ENCODE measurements at regions not wholly inside any gene's neighbourhood (a gene's known extent, or its start where the extent isn't known, plus 50 kb on each side); places are given as distances from the start of the nearest gene placed in this dataset.

DNA sequence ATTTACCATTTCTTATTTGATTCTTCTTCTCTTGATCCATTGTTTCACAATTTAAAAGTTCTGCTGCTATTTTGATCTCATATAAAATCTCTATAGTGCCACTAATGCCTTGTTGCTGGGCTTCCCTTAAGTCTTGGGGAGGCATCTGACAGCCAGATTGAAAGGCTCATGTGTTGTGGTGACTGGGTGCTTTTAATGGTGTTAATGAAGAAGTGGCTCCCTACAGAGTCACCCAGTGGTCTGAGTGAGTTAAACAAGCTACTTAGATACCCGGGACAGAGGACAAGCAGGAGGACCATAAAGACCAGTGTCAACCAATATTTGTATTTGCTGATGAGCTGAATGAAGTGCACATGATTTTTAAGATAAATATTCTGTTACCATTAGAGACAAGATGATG lies 176.4 kb upstream of the HABP2 start (continued):
- no peak for TF ChIP-seq ZNF462 (CRISPR knock-in tag; IDR thresholded peaks at IDR 0.05)

DNA sequence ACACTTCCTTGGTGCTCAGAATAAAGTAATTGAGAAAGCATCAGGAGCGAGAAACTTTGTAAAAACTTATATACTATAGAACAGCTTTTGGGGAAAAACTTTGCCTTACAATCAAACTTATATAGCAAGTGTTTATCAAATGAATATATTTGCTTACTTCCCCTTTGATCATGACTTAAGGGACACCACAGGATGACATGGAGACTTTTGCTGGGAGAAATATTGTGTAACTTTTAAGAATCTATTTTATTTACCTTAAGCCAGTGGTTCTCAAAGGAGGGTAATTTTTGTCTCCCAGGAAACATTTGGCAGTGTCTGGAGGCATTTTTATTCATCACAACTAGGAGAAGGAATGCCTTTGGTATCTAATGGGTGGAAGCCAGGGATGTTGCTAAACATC lies 173.8 kb upstream of the HABP2 start:
- Mint-ChIP-seq H3K4me3 (no peak overlapping the region), H3K27ac (no peak overlapping the region), H3K27me3 (ENCODE audit: insufficient read depth, low read depth, poor library complexity) (no peaks in the 10 kb centered on the region), H3K9me3 (no peaks in the 10 kb centered on the region), H3K4me1 (peaks cover 6% of the 10 kb centered on the region; the same call in 1 of the 3 replicates), H3K36me3 (ENCODE audit: low read depth) (no peaks in the 10 kb centered on the region)
- H3K27ac ChIP-seq (ENCODE audit: low read depth) = no peak overlapping the region
- H3K79me2 ChIP-seq (replicated peaks; ENCODE audit: insufficient read depth) = no peaks in the 10 kb centered on the region
- no peak overlapping the region for H3K4me2 ChIP-seq
- peaks cover 4% of the 10 kb centered on the region; the same call in 1 of the 2 replicates for H3K9me2 ChIP-seq (ENCODE audit: insufficient read depth)
- no peaks in the 10 kb centered on the region for H3F3A ChIP-seq (replicated peaks; ENCODE audit: low read depth)
- no peak for ATAC-seq
- no peaks in the 10 kb centered on the region for H3K36me3 ChIP-seq (ENCODE audit: insufficient read depth)
- no peaks in the 10 kb centered on the region for H3K4me1 ChIP-seq (ENCODE audit: insufficient read depth)
- no peak for DNase-seq (ENCODE audit: low spot score)
- H3K27me3 ChIP-seq (ENCODE audit: insufficient read depth) = no peaks in the 10 kb centered on the region
- no peak overlapping the region for H2AFZ ChIP-seq
- H3K4me3 ChIP-seq = no peak overlapping the region
- no peaks in the 10 kb centered on the region for H4K20me1 ChIP-seq (replicated peaks; ENCODE audit: insufficient read depth)
- TF ChIP-seq ETS1 (IDR thresholded peaks at IDR 0.05) = no peak
- TF ChIP-seq POLR2AphosphoS5 (IDR thresholded peaks at IDR 0.05; ENCODE audit: low read depth) = no peak
- TF ChIP-seq ZNF462 (CRISPR knock-in tag; IDR thresholded peaks at IDR 0.05) = no peak
- no peak for TF ChIP-seq ZNF114 (CRISPR knock-in tag; IDR thresholded peaks at IDR 0.05)
- no peak for TF ChIP-seq EZH2 (IDR thresholded peaks at IDR 0.05; ENCODE audit: low read depth, unreplicated experiment)
- no peak for TF ChIP-seq EZH2phosphoT487 (IDR thresholded peaks at IDR 0.05; ENCODE audit: unreplicated experiment)
- no peak for TF ChIP-seq JUNB (IDR thresholded peaks at IDR 0.05; ENCODE audit: unreplicated experiment)
